ENCODE measurements at regions not wholly inside any gene's neighbourhood (a gene's known extent, or its start where the extent isn't known, plus 50 kb on each side); places are given as distances from the start of the nearest gene placed in this dataset.
"Not testable (repeated sequence)": the region's sequence is repeated elsewhere in the genome, so short reads cannot be mapped to it uniquely, and the experiment has no call there.

DNA sequence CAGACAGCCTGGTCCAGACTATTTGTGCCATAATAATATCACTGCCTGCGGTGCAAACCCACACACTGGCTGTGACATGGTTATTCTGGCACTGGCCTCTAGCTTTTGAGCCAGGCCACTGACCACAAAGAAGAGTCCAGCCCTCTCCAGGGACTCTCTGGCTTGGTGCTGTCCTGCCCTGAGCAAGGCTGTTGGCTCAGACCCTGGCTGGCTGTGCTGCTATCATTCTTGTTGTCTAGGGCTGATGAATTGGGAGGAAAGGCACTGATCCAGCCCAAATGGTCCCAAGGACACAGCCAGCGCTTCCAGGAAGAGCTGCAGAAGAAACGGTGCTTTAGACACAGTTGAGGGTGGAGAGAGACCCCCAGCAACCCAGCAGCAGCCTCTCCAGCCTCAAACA is 80.8 kb downstream of the TMEM130 start (continued):
- TF ChIP-seq, protein P1, sequence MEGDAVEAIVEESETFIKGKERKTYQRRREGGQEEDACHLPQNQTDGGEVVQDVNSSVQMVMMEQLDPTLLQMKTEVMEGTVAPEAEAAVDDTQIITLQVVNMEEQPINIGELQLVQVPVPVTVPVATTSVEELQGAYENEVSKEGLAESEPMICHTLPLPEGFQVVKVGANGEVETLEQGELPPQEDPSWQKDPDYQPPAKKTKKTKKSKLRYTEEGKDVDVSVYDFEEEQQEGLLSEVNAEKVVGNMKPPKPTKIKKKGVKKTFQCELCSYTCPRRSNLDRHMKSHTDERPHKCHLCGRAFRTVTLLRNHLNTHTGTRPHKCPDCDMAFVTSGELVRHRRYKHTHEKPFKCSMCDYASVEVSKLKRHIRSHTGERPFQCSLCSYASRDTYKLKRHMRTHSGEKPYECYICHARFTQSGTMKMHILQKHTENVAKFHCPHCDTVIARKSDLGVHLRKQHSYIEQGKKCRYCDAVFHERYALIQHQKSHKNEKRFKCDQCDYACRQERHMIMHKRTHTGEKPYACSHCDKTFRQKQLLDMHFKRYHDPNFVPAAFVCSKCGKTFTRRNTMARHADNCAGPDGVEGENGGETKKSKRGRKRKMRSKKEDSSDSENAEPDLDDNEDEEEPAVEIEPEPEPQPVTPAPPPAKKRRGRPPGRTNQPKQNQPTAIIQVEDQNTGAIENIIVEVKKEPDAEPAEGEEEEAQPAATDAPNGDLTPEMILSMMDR (conservative IDR thresholded peaks at IDR 0.05; ENCODE audit: low read depth in 2 of 2): no peak
- TF ChIP-seq STAT1 (IDR thresholded peaks at IDR 0.05; ENCODE audit: unreplicated experiment): no peak

DNA sequence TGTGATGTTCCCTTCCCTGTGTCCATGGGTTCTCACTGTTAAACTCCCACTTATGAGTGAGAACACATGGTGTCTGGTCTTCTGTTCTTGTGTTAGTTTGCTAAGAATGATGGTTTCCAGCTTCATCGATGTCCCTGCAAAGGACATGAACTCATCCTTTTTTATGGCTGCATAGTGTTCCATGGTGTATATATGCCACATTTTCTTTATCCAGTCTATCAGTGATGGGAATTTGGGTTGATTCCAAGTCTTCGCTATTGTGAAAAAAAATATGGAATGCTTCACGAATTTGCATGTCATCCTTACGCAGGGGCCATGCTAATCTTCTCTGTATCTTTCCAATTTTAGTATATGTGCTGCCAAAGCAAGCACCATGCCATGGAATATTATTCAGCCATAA is 75.4 kb downstream of the TMEM130 start:
- not testable (repeated sequence) for H3K4me1 ChIP-seq (ENCODE audit: insufficient read depth); H3K27ac ChIP-seq (ENCODE audit: low read depth); H3K79me2 ChIP-seq (replicated peaks; ENCODE audit: insufficient read depth); H3K4me3 Mint-ChIP-seq; H4K20me1 ChIP-seq (replicated peaks; ENCODE audit: insufficient read depth); DNase-seq (ENCODE audit: low spot score); H3K27me3 Mint-ChIP-seq (ENCODE audit: insufficient read depth, low read depth, poor library complexity); H3K4me1 Mint-ChIP-seq; H3K4me3 ChIP-seq; ATAC-seq; H3K36me3 ChIP-seq (ENCODE audit: insufficient read depth); H3K4me2 ChIP-seq; H3K27ac Mint-ChIP-seq; H2AFZ ChIP-seq; H3K9me3 Mint-ChIP-seq; H3K9me2 ChIP-seq (ENCODE audit: insufficient read depth); H3F3A ChIP-seq (replicated peaks; ENCODE audit: low read depth); H3K36me3 Mint-ChIP-seq (ENCODE audit: low read depth); H3K27me3 ChIP-seq (ENCODE audit: insufficient read depth)

DNA sequence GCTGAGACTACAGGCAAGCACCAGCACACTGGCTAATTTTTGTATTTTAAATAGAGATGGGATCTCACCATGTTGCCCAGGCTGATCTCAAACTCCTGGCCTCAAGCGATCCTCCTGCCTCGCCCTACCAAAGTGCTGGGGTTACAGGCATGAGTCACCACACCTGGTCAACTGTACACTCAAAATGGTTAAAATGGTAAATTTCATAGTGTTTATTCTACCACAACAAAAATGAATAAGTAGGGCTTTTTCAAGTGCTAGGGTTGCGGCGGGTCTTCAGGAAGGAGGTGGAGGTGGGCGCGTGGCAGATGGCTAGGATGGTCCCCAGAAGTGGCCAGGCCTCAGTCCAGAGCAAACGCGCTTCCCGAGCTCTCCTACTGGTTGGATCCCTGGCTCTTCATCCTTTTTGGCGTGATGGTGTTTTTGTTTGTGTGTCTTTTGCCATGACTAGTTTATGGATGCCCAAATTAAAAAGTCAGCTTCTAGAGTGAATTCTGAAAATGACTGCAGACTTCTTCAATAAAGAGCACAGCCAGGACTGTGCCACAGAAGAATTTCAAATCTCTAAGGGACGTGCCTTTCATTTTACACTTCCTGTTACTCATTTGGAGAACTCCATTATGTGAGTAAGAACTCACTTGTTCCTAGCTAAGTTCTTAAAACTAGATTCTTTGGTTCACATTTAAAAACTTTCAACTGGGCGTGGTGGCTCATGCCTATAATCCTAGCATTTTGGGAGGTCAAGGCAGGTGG is 73.9 kb downstream of the TMEM130 start:
- Histone ChIP-seq H3K79me2 (replicated peaks; ENCODE audit: insufficient read depth) (no peaks in the 10 kb centered on the region), H2AFZ (no peak overlapping the region), H3K4me1 (ENCODE audit: insufficient read depth) (no peaks in the 10 kb centered on the region), H3K36me3 (ENCODE audit: insufficient read depth) (no peaks in the 10 kb centered on the region), H3K27ac (ENCODE audit: low read depth) (no peak overlapping the region), H3K4me3 (no peak overlapping the region), H3K27me3 (ENCODE audit: insufficient read depth) (no peaks in the 10 kb centered on the region), H3K9me2 (ENCODE audit: insufficient read depth) (no peaks in the 10 kb centered on the region), H3F3A (replicated peaks; ENCODE audit: low read depth) (no peaks in the 10 kb centered on the region), H4K20me1 (replicated peaks; ENCODE audit: insufficient read depth) (no peaks in the 10 kb centered on the region), H3K4me2 (no peak overlapping the region)
- Mint-ChIP-seq H3K9me3 (peaks cover 10% of the 10 kb centered on the region), H3K4me3 (no peak overlapping the region), H3K27me3 (ENCODE audit: insufficient read depth, low read depth, poor library complexity) (peaks cover 6% of the 10 kb centered on the region), H3K27ac (no peak overlapping the region), H3K4me1 (no peaks in the 10 kb centered on the region), H3K36me3 (ENCODE audit: low read depth) (no peaks in the 10 kb centered on the region; the same call in 2 of the 3 replicates)
- DNase-seq (ENCODE audit: low spot score): no peak
- ATAC-seq: no peak
- TF ChIP-seq STAT1 (IDR thresholded peaks at IDR 0.05; ENCODE audit: unreplicated experiment) (no peak), JUNB (IDR thresholded peaks at IDR 0.05; ENCODE audit: unreplicated experiment) (no peak), CREB1 (CRISPR knock-in tag; IDR thresholded peaks at IDR 0.05; ENCODE audit: low read depth) (no peak), NANOG (IDR thresholded peaks at IDR 0.05; ENCODE audit: borderline replicate concordance) (no peak), EZH2phosphoT487 (IDR thresholded peaks at IDR 0.05; ENCODE audit: unreplicated experiment) (no peak)
- TF ChIP-seq, protein P2, sequence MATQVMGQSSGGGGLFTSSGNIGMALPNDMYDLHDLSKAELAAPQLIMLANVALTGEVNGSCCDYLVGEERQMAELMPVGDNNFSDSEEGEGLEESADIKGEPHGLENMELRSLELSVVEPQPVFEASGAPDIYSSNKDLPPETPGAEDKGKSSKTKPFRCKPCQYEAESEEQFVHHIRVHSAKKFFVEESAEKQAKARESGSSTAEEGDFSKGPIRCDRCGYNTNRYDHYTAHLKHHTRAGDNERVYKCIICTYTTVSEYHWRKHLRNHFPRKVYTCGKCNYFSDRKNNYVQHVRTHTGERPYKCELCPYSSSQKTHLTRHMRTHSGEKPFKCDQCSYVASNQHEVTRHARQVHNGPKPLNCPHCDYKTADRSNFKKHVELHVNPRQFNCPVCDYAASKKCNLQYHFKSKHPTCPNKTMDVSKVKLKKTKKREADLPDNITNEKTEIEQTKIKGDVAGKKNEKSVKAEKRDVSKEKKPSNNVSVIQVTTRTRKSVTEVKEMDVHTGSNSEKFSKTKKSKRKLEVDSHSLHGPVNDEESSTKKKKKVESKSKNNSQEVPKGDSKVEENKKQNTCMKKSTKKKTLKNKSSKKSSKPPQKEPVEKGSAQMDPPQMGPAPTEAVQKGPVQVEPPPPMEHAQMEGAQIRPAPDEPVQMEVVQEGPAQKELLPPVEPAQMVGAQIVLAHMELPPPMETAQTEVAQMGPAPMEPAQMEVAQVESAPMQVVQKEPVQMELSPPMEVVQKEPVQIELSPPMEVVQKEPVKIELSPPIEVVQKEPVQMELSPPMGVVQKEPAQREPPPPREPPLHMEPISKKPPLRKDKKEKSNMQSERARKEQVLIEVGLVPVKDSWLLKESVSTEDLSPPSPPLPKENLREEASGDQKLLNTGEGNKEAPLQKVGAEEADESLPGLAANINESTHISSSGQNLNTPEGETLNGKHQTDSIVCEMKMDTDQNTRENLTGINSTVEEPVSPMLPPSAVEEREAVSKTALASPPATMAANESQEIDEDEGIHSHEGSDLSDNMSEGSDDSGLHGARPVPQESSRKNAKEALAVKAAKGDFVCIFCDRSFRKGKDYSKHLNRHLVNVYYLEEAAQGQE (IDR thresholded peaks at IDR 0.05; ENCODE audit: unreplicated experiment): no peak
- TF ChIP-seq, protein P3, sequence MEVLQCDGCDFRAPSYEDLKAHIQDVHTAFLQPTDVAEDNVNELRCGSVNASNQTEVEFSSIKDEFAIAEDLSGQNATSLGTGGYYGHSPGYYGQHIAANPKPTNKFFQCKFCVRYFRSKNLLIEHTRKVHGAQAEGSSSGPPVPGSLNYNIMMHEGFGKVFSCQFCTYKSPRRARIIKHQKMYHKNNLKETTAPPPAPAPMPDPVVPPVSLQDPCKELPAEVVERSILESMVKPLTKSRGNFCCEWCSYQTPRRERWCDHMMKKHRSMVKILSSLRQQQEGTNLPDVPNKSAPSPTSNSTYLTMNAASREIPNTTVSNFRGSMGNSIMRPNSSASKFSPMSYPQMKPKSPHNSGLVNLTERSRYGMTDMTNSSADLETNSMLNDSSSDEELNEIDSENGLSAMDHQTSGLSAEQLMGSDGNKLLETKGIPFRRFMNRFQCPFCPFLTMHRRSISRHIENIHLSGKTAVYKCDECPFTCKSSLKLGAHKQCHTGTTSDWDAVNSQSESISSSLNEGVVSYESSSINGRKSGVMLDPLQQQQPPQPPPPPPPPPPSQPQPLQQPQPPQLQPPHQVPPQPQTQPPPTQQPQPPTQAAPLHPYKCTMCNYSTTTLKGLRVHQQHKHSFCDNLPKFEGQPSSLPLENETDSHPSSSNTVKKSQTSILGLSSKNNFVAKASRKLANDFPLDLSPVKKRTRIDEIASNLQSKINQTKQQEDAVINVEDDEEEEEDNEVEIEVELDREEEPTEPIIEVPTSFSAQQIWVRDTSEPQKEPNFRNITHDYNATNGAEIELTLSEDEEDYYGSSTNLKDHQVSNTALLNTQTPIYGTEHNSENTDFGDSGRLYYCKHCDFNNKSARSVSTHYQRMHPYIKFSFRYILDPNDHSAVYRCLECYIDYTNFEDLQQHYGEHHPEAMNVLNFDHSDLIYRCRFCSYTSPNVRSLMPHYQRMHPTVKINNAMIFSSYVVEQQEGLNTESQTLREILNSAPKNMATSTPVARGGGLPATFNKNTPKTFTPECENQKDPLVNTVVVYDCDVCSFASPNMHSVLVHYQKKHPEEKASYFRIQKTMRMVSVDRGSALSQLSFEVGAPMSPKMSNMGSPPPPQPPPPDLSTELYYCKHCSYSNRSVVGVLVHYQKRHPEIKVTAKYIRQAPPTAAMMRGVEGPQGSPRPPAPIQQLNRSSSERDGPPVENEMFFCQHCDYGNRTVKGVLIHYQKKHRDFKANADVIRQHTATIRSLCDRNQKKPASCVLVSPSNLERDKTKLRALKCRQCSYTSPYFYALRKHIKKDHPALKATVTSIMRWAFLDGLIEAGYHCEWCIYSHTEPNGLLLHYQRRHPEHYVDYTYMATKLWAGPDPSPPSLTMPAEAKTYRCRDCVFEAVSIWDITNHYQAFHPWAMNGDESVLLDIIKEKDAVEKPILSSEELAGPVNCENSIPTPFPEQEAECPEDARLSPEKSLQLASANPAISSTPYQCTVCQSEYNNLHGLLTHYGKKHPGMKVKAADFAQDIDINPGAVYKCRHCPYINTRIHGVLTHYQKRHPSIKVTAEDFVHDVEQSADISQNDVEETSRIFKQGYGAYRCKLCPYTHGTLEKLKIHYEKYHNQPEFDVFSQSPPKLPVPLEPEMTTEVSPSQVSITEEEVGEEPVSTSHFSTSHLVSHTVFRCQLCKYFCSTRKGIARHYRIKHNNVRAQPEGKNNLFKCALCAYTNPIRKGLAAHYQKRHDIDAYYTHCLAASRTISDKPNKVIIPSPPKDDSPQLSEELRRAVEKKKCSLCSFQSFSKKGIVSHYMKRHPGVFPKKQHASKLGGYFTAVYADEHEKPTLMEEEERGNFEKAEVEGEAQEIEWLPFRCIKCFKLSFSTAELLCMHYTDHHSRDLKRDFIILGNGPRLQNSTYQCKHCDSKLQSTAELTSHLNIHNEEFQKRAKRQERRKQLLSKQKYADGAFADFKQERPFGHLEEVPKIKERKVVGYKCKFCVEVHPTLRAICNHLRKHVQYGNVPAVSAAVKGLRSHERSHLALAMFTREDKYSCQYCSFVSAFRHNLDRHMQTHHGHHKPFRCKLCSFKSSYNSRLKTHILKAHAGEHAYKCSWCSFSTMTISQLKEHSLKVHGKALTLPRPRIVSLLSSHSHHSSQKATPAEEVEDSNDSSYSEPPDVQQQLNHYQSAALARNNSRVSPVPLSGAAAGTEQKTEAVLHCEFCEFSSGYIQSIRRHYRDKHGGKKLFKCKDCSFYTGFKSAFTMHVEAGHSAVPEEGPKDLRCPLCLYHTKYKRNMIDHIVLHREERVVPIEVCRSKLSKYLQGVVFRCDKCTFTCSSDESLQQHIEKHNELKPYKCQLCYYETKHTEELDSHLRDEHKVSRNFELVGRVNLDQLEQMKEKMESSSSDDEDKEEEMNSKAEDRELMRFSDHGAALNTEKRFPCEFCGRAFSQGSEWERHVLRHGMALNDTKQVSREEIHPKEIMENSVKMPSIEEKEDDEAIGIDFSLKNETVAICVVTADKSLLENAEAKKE (CRISPR knock-in tag; IDR thresholded peaks at IDR 0.05): no peak
